ENCODE measurements at regions not wholly inside any gene's neighbourhood (a gene's known extent, or its start where the extent isn't known, plus 50 kb on each side); places are given as distances from the start of the nearest gene placed in this dataset.

- Histone ChIP-seq H3K4me3 (no peak overlapping the region), H3K27ac (no peak overlapping the region), H3K27me3 (peaks cover 0 to 42% (median 4%) of the 10 kb centered on the region in 9 donors), H3K9me3 (no peaks in the 10 kb centered on the region), H3K4me1 (no peaks in the 10 kb centered on the region), H3K36me3 (no peaks in the 10 kb centered on the region)
- TF ChIP-seq CTCF (IDR thresholded peaks at IDR 0.05) (no peak), POLR2A (IDR thresholded peaks at IDR 0.05) (no peak)
- ATAC-seq, result no peak
- 60 to 66% (median 63%) methylated on average over 7 to 8 of the region's 8 CpGs for WGBS, 4 donors
- intact Hi-C loops (cut with DNase I), result no loop called here
- no peak for DNase-seq
Measured at GRCh38 chr10:130621231-130621775, 485.1 kb downstream of the GLRX3 start.

- TF ChIP-seq CTCF (IDR thresholded peaks at IDR 0.05) (no peak), POLR2A (IDR thresholded peaks at IDR 0.05) (no peak)
- no peaks in the 10 kb centered on the region for H3K4me1 ChIP-seq
- no peak overlapping the region for H3K27ac ChIP-seq
- H3K4me3 ChIP-seq, result no peak overlapping the region
- H3K27me3 ChIP-seq, result peaks cover 0 to 27% (median 0%) of the 10 kb centered on the region in 9 donors
- DNase-seq (no peak), ATAC-seq (no peak)
- H3K9me3 ChIP-seq, result no peaks in the 10 kb centered on the region
- H3K36me3 ChIP-seq, result no peaks in the 10 kb centered on the region
- intact Hi-C loops (cut with DNase I), result no loop called here
- WGBS, 4 donors, result 35 to 47% (median 38%) methylated on average over 4 of the region's 4 CpGs
Measured at GRCh38 chr10:130623680-130624267, 487.6 kb downstream of the GLRX3 start.

GRCh38 chr10:130627346-130628045 is 491.3 kb downstream of the GLRX3 start:
- DNase-seq (no peak), ATAC-seq (no peak)
- no peaks in the 10 kb centered on the region for H3K36me3 ChIP-seq
- H3K4me1 ChIP-seq, result peaks cover 0 to 10% (median 0%) of the 10 kb centered on the region in 12 donors
- peaks cover 0 to 20% (median 0%) of the 10 kb centered on the region in 9 donors for H3K27me3 ChIP-seq
- WGBS, 4 donors, result 70 to 82% (median 77%) methylated on average over 3 of the region's 3 CpGs
- H3K4me3 ChIP-seq, result no peak overlapping the region
- H3K27ac ChIP-seq, result no peak overlapping the region
- H3K9me3 ChIP-seq, result no peaks in the 10 kb centered on the region
- TF ChIP-seq CTCF (IDR thresholded peaks at IDR 0.05) (no peak), POLR2A (IDR thresholded peaks at IDR 0.05) (no peak)
- intact Hi-C loops (cut with DNase I), result no loop called here

GRCh38 chr10:130630135-130630534 is 493.9 kb downstream of the GLRX3 start:
- intact Hi-C loops (cut with DNase I), result no loop called here
- H3K27me3 ChIP-seq, result peaks cover 0 to 14% (median 0%) of the 10 kb centered on the region in 9 donors
- 67 to 78% (median 75%) methylated on average over 2 of the region's 2 CpGs for WGBS, 4 donors
- no peak for ATAC-seq
- peaks cover 0 to 10% (median 0%) of the 10 kb centered on the region in 12 donors for H3K4me1 ChIP-seq
- no peak overlapping the region for H3K4me3 ChIP-seq
- peak overlapping the region in 1 of 12 donors; percentile 80 for H3K27ac ChIP-seq
- H3K36me3 ChIP-seq, result no peaks in the 10 kb centered on the region
- no peak for DNase-seq
- TF ChIP-seq CTCF (IDR thresholded peaks at IDR 0.05), result no peak
- TF ChIP-seq POLR2A (IDR thresholded peaks at IDR 0.05), result no peak
- peaks cover 0 to 3% (median 0%) of the 10 kb centered on the region in 12 donors for H3K9me3 ChIP-seq
